ENCODE measurements at regions not wholly inside any gene's neighbourhood (a gene's known extent, or its start where the extent isn't known, plus 50 kb on each side); places are given as distances from the start of the nearest gene placed in this dataset.

DNA sequence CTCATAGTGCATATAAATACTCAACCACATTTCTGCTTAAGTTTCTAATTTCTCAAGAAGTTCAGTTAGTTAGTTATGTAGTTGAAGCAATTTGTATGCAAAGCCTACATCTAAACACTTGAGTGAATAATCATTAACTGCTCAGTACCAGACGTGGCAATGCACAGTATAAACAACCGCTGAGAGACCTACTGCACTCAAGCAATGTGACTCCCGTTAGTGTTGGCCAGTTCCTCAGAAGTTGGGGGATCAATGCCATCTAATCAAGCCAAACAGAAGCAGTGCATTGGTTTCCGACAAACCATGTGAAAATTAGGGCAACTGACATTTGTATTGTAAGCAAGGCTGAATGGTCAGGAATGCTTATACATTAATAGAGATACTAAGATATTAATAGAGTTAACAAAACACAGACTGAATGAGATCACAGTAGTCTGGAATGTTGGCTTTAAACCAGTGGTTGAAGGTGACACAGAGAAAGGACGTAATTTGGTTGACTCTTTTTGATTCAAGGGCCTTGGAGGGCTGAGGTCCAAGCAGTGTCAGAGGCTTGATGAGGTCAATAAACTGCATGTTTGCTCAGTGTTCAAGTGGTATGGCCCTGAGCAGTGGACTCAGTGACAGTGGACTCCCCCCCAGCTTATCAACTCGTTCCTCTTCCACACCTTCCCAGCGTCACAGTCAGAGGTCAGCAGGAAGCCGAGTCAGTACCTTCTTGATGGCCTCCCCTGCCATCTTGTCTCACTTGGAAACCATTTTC lies 255.5 kb downstream of the CTH start:
- no peaks in the 10 kb centered on the region for H3K9me3 ChIP-seq (ENCODE audit: insufficient read depth, low read depth, low read length)
- H3K27me3 ChIP-seq (ENCODE audit: insufficient read depth, low read length, poor library complexity, severe bottlenecking) = no peaks in the 10 kb centered on the region
- no peaks in the 10 kb centered on the region for H3F3A ChIP-seq (ENCODE audit: low read depth)
- H3K9me2 ChIP-seq (replicated peaks; ENCODE audit: low read depth, low read length) = no peaks in the 10 kb centered on the region
- H3K4me3 ChIP-seq (ENCODE audit: low read length, poor library complexity, severe bottlenecking) = no peak overlapping the region
- H3K4me2 ChIP-seq (ENCODE audit: low read depth, low read length, poor library complexity, severe bottlenecking) = no peak overlapping the region
- no peaks in the 10 kb centered on the region for H4K20me1 ChIP-seq (ENCODE audit: insufficient read depth, low read length, poor library complexity, severe bottlenecking)
- no peaks in the 10 kb centered on the region for H3K79me2 ChIP-seq (ENCODE audit: insufficient read depth, low read length)
- no peaks in the 10 kb centered on the region for H3K36me3 ChIP-seq (ENCODE audit: insufficient read depth, low read length)
- H3K4me1 ChIP-seq (ENCODE audit: insufficient read depth, low read length, poor library complexity, severe bottlenecking) = no peaks in the 10 kb centered on the region
- H2AFZ ChIP-seq (ENCODE audit: low read length) = no peak overlapping the region
- TF ChIP-seq, protein P1, sequence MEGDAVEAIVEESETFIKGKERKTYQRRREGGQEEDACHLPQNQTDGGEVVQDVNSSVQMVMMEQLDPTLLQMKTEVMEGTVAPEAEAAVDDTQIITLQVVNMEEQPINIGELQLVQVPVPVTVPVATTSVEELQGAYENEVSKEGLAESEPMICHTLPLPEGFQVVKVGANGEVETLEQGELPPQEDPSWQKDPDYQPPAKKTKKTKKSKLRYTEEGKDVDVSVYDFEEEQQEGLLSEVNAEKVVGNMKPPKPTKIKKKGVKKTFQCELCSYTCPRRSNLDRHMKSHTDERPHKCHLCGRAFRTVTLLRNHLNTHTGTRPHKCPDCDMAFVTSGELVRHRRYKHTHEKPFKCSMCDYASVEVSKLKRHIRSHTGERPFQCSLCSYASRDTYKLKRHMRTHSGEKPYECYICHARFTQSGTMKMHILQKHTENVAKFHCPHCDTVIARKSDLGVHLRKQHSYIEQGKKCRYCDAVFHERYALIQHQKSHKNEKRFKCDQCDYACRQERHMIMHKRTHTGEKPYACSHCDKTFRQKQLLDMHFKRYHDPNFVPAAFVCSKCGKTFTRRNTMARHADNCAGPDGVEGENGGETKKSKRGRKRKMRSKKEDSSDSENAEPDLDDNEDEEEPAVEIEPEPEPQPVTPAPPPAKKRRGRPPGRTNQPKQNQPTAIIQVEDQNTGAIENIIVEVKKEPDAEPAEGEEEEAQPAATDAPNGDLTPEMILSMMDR (conservative IDR thresholded peaks at IDR 0.05; ENCODE audit: low read length) = no peak
- TF ChIP-seq EZH2phosphoT487 (IDR thresholded peaks at IDR 0.05; ENCODE audit: borderline replicate concordance) = no peak
- no peak overlapping the region for H3K9ac ChIP-seq (ENCODE audit: low read depth, low read length, poor library complexity, severe bottlenecking)

DNA sequence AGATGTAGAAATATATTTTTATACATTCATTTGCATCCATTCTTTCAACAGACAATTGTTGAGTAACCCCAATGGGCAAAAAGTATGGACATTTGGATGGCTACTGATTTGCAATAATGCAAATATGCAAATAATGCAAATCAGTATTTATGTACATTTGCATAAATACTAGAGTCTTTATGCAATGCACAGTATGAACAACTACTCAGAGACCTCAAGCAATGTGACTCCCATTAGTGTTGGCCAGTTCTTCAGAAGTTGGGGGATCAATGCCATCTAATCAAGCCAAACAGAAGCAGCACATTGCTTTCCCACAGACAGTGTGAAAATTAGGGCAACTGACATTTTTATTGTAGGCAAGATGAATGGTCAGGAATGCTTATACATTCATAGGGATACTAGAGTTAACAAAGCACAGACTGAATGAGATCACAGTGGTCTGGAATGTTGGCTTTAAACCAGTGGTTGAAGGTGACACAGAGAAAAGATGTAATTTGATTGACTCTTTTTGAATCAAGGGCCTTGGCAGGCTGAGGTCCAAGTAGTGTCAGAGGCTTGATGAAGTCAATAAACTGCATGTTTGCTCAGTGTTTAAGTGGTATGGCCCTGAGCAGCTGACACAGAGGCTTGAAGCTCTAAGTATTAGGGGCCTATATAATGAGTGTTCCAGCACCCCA lies 256.6 kb downstream of the CTH start:
- Histone ChIP-seq H4K20me1 (ENCODE audit: insufficient read depth, low read length, poor library complexity, severe bottlenecking) (no peaks in the 10 kb centered on the region), H3K9ac (ENCODE audit: low read depth, low read length, poor library complexity, severe bottlenecking) (no peak overlapping the region), H3K4me2 (ENCODE audit: low read depth, low read length, poor library complexity, severe bottlenecking) (no peak overlapping the region), H3K4me1 (ENCODE audit: insufficient read depth, low read length, poor library complexity, severe bottlenecking) (no peaks in the 10 kb centered on the region), H3K27me3 (ENCODE audit: insufficient read depth, low read length, poor library complexity, severe bottlenecking) (no peaks in the 10 kb centered on the region), H2AFZ (ENCODE audit: low read length) (no peak overlapping the region), H3F3A (ENCODE audit: low read depth) (no peaks in the 10 kb centered on the region), H3K79me2 (ENCODE audit: insufficient read depth, low read length) (no peaks in the 10 kb centered on the region), H3K9me3 (ENCODE audit: insufficient read depth, low read depth, low read length) (no peaks in the 10 kb centered on the region), H3K9me2 (replicated peaks; ENCODE audit: low read depth, low read length) (no peaks in the 10 kb centered on the region), H3K4me3 (ENCODE audit: low read length, poor library complexity, severe bottlenecking) (no peak overlapping the region), H3K36me3 (ENCODE audit: insufficient read depth, low read length) (no peaks in the 10 kb centered on the region)
- TF ChIP-seq EZH2phosphoT487 (IDR thresholded peaks at IDR 0.05; ENCODE audit: borderline replicate concordance) = no peak
- TF ChIP-seq, protein P1 (conservative IDR thresholded peaks at IDR 0.05; ENCODE audit: low read length) = no peak

DNA sequence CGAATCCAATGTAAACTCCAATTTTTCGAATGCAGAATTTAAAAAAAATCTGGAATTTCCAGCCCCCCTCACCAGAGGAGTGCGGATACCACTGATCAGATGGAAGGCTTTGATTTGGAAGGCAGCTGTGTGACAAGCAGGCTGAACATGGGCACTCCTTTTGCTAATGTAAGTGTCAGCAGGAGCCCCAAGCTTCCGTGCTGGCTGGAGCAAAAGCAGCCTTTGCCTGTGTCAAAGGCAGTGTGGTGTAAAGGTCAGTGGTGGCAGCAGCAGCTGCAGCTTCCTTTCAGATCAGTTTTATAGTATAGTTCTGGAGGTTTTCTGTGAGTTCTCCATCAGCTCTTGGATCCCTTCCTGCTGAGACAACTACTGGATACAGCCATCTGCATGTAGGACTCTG lies 259.9 kb downstream of the CTH start:
- peaks cover 22% of the 10 kb centered on the region for H3K4me1 ChIP-seq (ENCODE audit: insufficient read depth, low read length, poor library complexity, severe bottlenecking)
- H3K4me3 ChIP-seq (ENCODE audit: low read length, poor library complexity, severe bottlenecking) = no peak overlapping the region
- no peak overlapping the region for H3K9ac ChIP-seq (ENCODE audit: low read depth, low read length, poor library complexity, severe bottlenecking)
- no peaks in the 10 kb centered on the region for H3K9me3 ChIP-seq (ENCODE audit: insufficient read depth, low read depth, low read length)
- no peaks in the 10 kb centered on the region for H4K20me1 ChIP-seq (ENCODE audit: insufficient read depth, low read length, poor library complexity, severe bottlenecking)
- H3K4me2 ChIP-seq (ENCODE audit: low read depth, low read length, poor library complexity, severe bottlenecking) = no peak overlapping the region
- no peaks in the 10 kb centered on the region for H3K27me3 ChIP-seq (ENCODE audit: insufficient read depth, low read length, poor library complexity, severe bottlenecking)
- peaks cover 1% of the 10 kb centered on the region; the same call in 1 of the 2 replicates for H3F3A ChIP-seq (ENCODE audit: low read depth)
- TF ChIP-seq EZH2phosphoT487 (IDR thresholded peaks at IDR 0.05; ENCODE audit: borderline replicate concordance) = no peak
- TF ChIP-seq, protein P1 (conservative IDR thresholded peaks at IDR 0.05; ENCODE audit: low read length) = no peak
- no peaks in the 10 kb centered on the region for H3K9me2 ChIP-seq (replicated peaks; ENCODE audit: low read depth, low read length)
- H2AFZ ChIP-seq (ENCODE audit: low read length) = no peak overlapping the region
- H3K79me2 ChIP-seq (ENCODE audit: insufficient read depth, low read length) = no peaks in the 10 kb centered on the region
- H3K36me3 ChIP-seq (ENCODE audit: insufficient read depth, low read length) = no peaks in the 10 kb centered on the region
